Activated CD4-positive, alpha-beta memory T cell treated with anti-CD3 and anti-CD28 coated beads, Interleukin-2, amount 10 ng/mL, durations not matched to agents 7 days and 5 days (primary cell): ENCODE measurements at regions not wholly inside any gene's neighbourhood (a gene's known extent, or its start where the extent isn't known, plus 50 kb on each side); places are given as distances from the start of the nearest gene placed in this dataset.
A peak's percentile ranks its signal among the peaks of the same experiment; 100 is the strongest.

ENCODE experiments used
- CTCF ChIA-PET: fragments of 350-600 bp; sonication (Branson Sonifier 250); formaldehyde crosslinking; loops from one replicate; lab custom pipeline; 2021; ENCODE audit warnings: antibody characterized with exemption, inconsistent platforms; lab: Charles Lee
- POLR2A ChIA-PET: fragments of 350-600 bp; sonication (Branson Sonifier 250); formaldehyde crosslinking; loops from one replicate; lab custom pipeline; 2021; ENCODE audit warnings: antibody characterized with exemption; lab: Charles Lee
- DNase-seq: peaks from one replicate; pipeline ENCODE4 v3.0.0-alpha.2; 2020
- H3K27ac Mint-ChIP-seq: one replicate; pipeline ENCODE4 v1.8.0; 2021; ENCODE audit warnings: mild to moderate bottlenecking, mixed read lengths
- H3K27me3 Mint-ChIP-seq: one replicate; pipeline ENCODE4 v1.8.0; 2021; ENCODE audit warnings: mixed read lengths
- H3K36me3 Mint-ChIP-seq: one replicate; pipeline ENCODE4 v1.8.0; 2021; ENCODE audit warnings: low read depth, mixed read lengths
- H3K4me1 Mint-ChIP-seq: one replicate; pipeline ENCODE4 v1.8.0; 2021; ENCODE audit warnings: mixed read lengths
- H3K4me3 Mint-ChIP-seq: one replicate; pipeline ENCODE4 v1.8.0; 2021; ENCODE audit warnings: mild to moderate bottlenecking, mixed read lengths
- H3K9me3 Mint-ChIP-seq: one replicate; pipeline ENCODE4 v1.8.0; 2021; ENCODE audit warnings: mixed read lengths

- H3K27ac Mint-ChIP-seq = no peak overlapping the region
- DNase-seq = no peak
- no peaks in the 10 kb centered on the region for H3K36me3 Mint-ChIP-seq
- CTCF ChIA-PET = interaction anchor here (0.8 kb wide), 1 partner anchor 11 kb away, joined by 3 read pairs; no protein-coding TSS in a partner anchor
- H3K4me1 Mint-ChIP-seq = no peaks in the 10 kb centered on the region
- POLR2A ChIA-PET = no interaction called here
- H3K9me3 Mint-ChIP-seq = no peaks in the 10 kb centered on the region
- peaks cover 2% of the 10 kb centered on the region for H3K27me3 Mint-ChIP-seq
- H3K4me3 Mint-ChIP-seq = no peak overlapping the region
These were observed 76.6 kb upstream of the LMO1 start for GRCh38 chr11:8340296-8340695.

- H3K9me3 Mint-ChIP-seq = no peaks in the 10 kb centered on the region
- peaks cover 2% of the 10 kb centered on the region for H3K27me3 Mint-ChIP-seq
- no peaks in the 10 kb centered on the region for H3K36me3 Mint-ChIP-seq
- no peak overlapping the region for H3K4me3 Mint-ChIP-seq
- POLR2A ChIA-PET = no interaction called here
- CTCF ChIA-PET = no interaction called here
- DNase-seq = no peak
- no peak overlapping the region for H3K27ac Mint-ChIP-seq
- no peaks in the 10 kb centered on the region for H3K4me1 Mint-ChIP-seq
These were observed 75.9 kb upstream of the LMO1 start for GRCh38 chr11:8339592-8340022.

- peaks cover 2% of the 10 kb centered on the region for H3K27me3 Mint-ChIP-seq
- peak; percentile 36 for DNase-seq
- H3K4me1 Mint-ChIP-seq = no peaks in the 10 kb centered on the region
- H3K36me3 Mint-ChIP-seq = no peaks in the 10 kb centered on the region
- POLR2A ChIA-PET = no interaction called here
- H3K4me3 Mint-ChIP-seq = no peak overlapping the region
- H3K9me3 Mint-ChIP-seq = no peaks in the 10 kb centered on the region
- CTCF ChIA-PET = no interaction called here
- no peak overlapping the region for H3K27ac Mint-ChIP-seq
These were observed 74.5 kb upstream of the LMO1 start for GRCh38 chr11:8338138-8338537.

GRCh38 chr11:8337130-8337795 lies 73.6 kb upstream of the LMO1 start:
- Mint-ChIP-seq H3K4me3 (no peak overlapping the region), H3K4me1 (no peaks in the 10 kb centered on the region), H3K9me3 (no peaks in the 10 kb centered on the region), H3K36me3 (no peaks in the 10 kb centered on the region), H3K27me3 (peaks cover 2% of the 10 kb centered on the region), H3K27ac (no peak overlapping the region)
- CTCF ChIA-PET = no interaction called here
- no peak for DNase-seq
- POLR2A ChIA-PET = no interaction called here

GRCh38 chr11:8336356-8337129 lies 72.9 kb upstream of the LMO1 start:
- Mint-ChIP-seq H3K9me3 (no peaks in the 10 kb centered on the region), H3K4me3 (no peak overlapping the region), H3K36me3 (no peaks in the 10 kb centered on the region), H3K4me1 (no peaks in the 10 kb centered on the region), H3K27me3 (peaks cover 2% of the 10 kb centered on the region), H3K27ac (no peak overlapping the region)
- CTCF ChIA-PET = no interaction called here
- POLR2A ChIA-PET = no interaction called here
- DNase-seq = no peak

GRCh38 chr11:8335683-8336082 lies 72.0 kb upstream of the LMO1 start:
- H3K4me1 Mint-ChIP-seq = no peaks in the 10 kb centered on the region
- POLR2A ChIA-PET = no interaction called here

GRCh38 chr11:8335186-8335585 lies 71.5 kb upstream of the LMO1 start:
- ChIA-PET CTCF (no interaction called here), POLR2A (no interaction called here)
- no peak overlapping the region for H3K27ac Mint-ChIP-seq
- no peaks in the 10 kb centered on the region for H3K4me1 Mint-ChIP-seq
- no peak for DNase-seq
- no peaks in the 10 kb centered on the region for H3K9me3 Mint-ChIP-seq
- peaks cover 2% of the 10 kb centered on the region for H3K27me3 Mint-ChIP-seq
- H3K4me3 Mint-ChIP-seq = no peak overlapping the region
- H3K36me3 Mint-ChIP-seq = no peaks in the 10 kb centered on the region

More at GRCh38 chr11:8335683-8336082, 72.0 kb upstream of the LMO1 start:
- CTCF ChIA-PET = no interaction called here
- no peak overlapping the region for H3K4me3 Mint-ChIP-seq
- H3K36me3 Mint-ChIP-seq = no peaks in the 10 kb centered on the region
- peaks cover 2% of the 10 kb centered on the region for H3K27me3 Mint-ChIP-seq
- no peak overlapping the region for H3K27ac Mint-ChIP-seq
- DNase-seq = no peak
- H3K9me3 Mint-ChIP-seq = no peaks in the 10 kb centered on the region

GRCh38 chr11:8333811-8334401 lies 70.2 kb upstream of the LMO1 start:
- Mint-ChIP-seq H3K9me3 (no peaks in the 10 kb centered on the region), H3K4me1 (no peaks in the 10 kb centered on the region), H3K4me3 (no peak overlapping the region), H3K36me3 (no peaks in the 10 kb centered on the region), H3K27ac (no peak overlapping the region), H3K27me3 (peaks cover 2% of the 10 kb centered on the region)
- no peak for DNase-seq
- ChIA-PET POLR2A (no interaction called here), CTCF (interaction anchor here (0.6 to 1.7 kb wide), 2 partner anchors 70 to 1454 kb away, joined by 3 to 4 read pairs; partner anchors contain the start of gene LMO1)

GRCh38 chr11:8333376-8333775 lies 69.7 kb upstream of the LMO1 start:
- Mint-ChIP-seq H3K4me3 (no peak overlapping the region), H3K4me1 (no peaks in the 10 kb centered on the region), H3K27ac (no peak overlapping the region), H3K36me3 (no peaks in the 10 kb centered on the region), H3K9me3 (no peaks in the 10 kb centered on the region), H3K27me3 (no peaks in the 10 kb centered on the region)
- ChIA-PET CTCF (interaction anchor here (1.7 kb wide), 1 partner anchor 69 kb away, joined by 4 read pairs; the partner anchor contains the start of gene LMO1), POLR2A (no interaction called here)
- DNase-seq = no peak

- CTCF ChIA-PET = interaction anchor here (1.7 kb wide), 1 partner anchor 69 kb away, joined by 4 read pairs; the partner anchor contains the start of gene LMO1
- no peak overlapping the region for H3K4me3 Mint-ChIP-seq
- no peaks in the 10 kb centered on the region for H3K27me3 Mint-ChIP-seq
- H3K36me3 Mint-ChIP-seq = no peaks in the 10 kb centered on the region
- no peak for DNase-seq
- POLR2A ChIA-PET = no interaction called here
- no peak overlapping the region for H3K27ac Mint-ChIP-seq
- no peaks in the 10 kb centered on the region for H3K4me1 Mint-ChIP-seq
- H3K9me3 Mint-ChIP-seq = no peaks in the 10 kb centered on the region
These were observed 69.2 kb upstream of the LMO1 start for GRCh38 chr11:8332891-8333290.

GRCh38 chr11:8332196-8332595 lies 68.5 kb upstream of the LMO1 start:
- H3K4me1 Mint-ChIP-seq = no peaks in the 10 kb centered on the region
- no peak overlapping the region for H3K4me3 Mint-ChIP-seq
- ChIA-PET CTCF (no interaction called here), POLR2A (no interaction called here)
- no peaks in the 10 kb centered on the region for H3K27me3 Mint-ChIP-seq
- H3K9me3 Mint-ChIP-seq = no peaks in the 10 kb centered on the region
- no peak overlapping the region for H3K27ac Mint-ChIP-seq
- no peak for DNase-seq
- no peaks in the 10 kb centered on the region for H3K36me3 Mint-ChIP-seq

- no peak for DNase-seq
- no peak overlapping the region for H3K27ac Mint-ChIP-seq
- no peaks in the 10 kb centered on the region for H3K4me1 Mint-ChIP-seq
- CTCF ChIA-PET = no interaction called here
- H3K27me3 Mint-ChIP-seq = no peaks in the 10 kb centered on the region
- no peaks in the 10 kb centered on the region for H3K9me3 Mint-ChIP-seq
- H3K36me3 Mint-ChIP-seq = no peaks in the 10 kb centered on the region
- H3K4me3 Mint-ChIP-seq = no peak overlapping the region
- POLR2A ChIA-PET = no interaction called here
These were observed 68.1 kb upstream of the LMO1 start for GRCh38 chr11:8331767-8332166.

GRCh38 chr11:8330896-8331295 lies 67.2 kb upstream of the LMO1 start:
- no peak overlapping the region for H3K27ac Mint-ChIP-seq
- ChIA-PET POLR2A (no interaction called here), CTCF (no interaction called here)
- no peaks in the 10 kb centered on the region for H3K36me3 Mint-ChIP-seq
- no peak overlapping the region for H3K4me3 Mint-ChIP-seq
- H3K27me3 Mint-ChIP-seq = peaks cover 2% of the 10 kb centered on the region
- H3K9me3 Mint-ChIP-seq = no peaks in the 10 kb centered on the region
- DNase-seq = no peak
- H3K4me1 Mint-ChIP-seq = no peaks in the 10 kb centered on the region
